ENCODE measurements at regions not wholly inside any gene's neighbourhood (a gene's known extent, or its start where the extent isn't known, plus 50 kb on each side); places are given as distances from the start of the nearest gene placed in this dataset.
"Not testable (repeated sequence)": the region's sequence is repeated elsewhere in the genome, so short reads cannot be mapped to it uniquely, and the experiment has no call there.

GRCh38 chr6:159395609-159396008 is 226.4 kb downstream of the FNDC1 start:
- DNase-seq, result no peak

DNA sequence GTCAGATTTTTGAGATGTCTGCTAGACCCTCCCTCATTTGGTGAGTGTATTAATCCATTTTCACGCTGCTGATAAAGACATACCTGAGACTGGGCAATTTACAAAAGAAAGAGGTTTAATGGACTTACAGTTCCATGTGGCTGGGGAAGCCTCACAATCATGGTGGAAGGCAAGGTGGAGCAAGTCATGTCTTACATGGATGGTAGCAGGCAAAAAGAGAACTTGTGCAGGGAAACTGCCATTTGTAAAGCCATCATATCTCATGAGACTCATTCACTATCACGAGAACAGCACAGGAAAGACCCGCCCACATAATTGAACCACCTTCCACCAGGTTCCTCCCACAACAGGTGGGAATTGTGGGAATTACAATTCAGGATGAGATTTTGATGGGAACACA is 223.5 kb downstream of the FNDC1 start:
- not testable (repeated sequence) for DNase-seq

- no peak for DNase-seq
These were observed 221.2 kb downstream of the FNDC1 start for GRCh38 chr6:159390381-159390780.

GRCh38 chr6:159389695-159390094 is 220.5 kb downstream of the FNDC1 start:
- no peak for DNase-seq

DNA sequence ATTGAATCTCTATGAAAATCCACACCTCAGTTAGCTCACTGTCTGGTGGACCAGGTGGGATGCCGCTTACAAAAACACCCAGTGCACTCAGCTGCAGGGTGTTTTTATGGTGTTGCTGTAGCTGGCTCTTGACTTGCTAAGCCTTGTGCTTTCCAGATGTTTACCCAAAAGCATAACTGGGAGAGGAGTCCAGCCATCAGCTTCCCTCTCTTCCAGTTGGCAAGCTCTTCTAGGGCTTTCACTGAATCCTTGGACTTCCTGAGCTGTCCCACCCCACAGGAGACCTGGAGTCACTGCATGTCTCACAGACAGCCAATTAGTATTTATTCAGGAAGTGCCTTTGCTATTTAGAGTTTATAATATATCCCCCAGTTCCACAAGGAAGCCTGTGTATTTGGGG is 210.9 kb downstream of the FNDC1 start:
- no peak for DNase-seq

DNA sequence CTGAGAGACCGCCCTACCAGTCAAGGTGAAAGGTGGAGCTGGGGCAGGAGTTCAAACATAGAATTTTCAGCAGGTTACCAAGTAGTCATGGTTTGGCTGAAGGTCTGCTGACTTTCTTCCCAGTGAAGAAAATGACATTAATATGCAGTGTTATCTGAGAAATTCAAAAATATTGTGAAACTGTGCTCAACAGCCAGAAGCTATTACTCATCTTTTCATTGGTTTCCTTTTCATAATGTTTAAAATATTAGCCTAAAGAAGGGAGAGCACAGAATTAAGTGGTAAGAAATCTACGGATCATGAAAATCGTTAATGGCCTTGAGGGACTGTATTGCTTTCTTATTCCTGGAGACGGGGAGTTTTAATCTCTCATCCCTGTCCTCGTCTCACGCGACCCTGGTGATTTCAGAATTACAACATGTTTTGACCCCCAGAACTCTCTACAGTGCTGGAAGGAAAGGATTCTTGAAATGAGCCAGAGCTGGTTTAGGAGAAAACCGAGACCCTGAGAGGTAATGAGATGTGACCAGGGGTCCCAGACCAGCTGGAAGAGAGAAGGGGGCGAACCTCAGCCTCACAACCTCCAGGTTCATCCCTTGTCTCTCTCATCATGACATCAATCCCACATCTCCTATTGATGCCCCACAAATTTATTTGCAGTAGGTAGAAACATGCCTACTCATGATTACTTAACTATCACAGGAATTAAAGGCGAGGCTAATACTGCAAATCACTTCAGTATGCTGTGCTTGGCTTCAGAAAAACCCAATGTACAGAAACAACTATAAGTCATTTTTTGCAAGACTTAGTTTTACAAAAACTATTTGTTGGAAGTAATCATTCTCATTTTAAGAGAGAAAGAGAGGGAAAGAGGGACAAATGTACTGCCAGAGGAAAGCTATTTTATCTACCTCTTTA is 209.5 kb downstream of the FNDC1 start:
- no peak for DNase-seq

GRCh38 chr6:159376516-159377158 is 207.4 kb downstream of the FNDC1 start:
- DNase-seq, result no peak

DNA sequence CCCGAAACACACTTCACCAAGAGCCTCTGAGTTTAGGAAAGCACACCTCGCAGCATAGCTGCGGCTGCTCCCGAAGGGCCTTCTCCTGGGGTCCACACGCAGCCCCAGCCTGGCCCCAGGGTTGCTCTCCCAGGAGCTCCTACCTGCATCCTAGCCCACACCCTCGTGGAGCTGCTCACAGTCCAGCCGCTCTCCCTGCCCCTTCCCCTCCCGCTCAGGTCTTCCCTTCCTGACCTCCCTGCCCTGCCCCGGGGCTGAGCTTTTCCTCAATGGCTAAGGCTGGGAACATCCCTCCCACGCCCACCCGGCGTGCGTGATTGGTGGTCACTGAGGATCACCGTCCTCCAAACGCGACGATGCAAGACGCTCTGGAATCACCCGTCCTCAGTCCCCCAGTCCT is 205.8 kb downstream of the FNDC1 start:
- DNase-seq, result no peak

DNA sequence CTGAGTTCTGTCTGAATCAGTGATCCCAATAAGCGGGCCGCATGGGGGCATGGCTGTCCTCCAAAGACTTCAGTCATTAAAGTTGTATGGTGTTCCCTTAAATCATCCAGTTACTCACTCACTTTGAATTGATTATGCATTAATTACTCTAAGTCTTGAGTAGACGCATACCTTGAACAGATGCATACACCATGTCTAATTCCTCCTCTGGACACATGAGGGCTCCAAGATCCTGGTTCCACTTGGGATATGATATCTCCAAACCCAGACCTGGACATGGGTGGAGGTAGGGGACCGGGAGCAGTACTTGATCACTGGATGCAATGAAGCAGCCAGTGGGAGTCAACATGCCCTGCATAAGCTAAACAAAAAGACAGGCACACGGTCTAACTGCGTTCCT is 204.5 kb downstream of the FNDC1 start:
- DNase-seq, result no peak

DNA sequence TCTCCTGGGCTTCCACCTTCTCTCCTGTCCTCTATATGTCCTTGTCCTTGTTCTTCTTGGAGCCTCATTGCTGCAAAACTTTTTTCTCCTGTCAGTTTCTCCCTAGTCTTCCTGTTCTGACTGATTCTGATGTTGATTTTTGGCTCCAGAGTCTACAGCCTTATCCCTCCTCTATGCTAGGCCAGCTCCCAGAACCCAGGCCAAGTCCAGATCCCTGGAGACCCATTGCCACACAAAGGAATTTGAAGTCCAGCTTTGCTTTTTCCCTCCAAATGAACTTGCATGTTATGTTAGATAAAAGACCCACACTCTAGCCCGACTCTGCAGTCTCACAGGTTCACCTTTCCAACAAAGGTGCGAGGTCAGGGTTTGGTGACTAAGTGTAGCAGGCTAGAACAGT is 203.1 kb downstream of the FNDC1 start:
- no peak for DNase-seq

DNA sequence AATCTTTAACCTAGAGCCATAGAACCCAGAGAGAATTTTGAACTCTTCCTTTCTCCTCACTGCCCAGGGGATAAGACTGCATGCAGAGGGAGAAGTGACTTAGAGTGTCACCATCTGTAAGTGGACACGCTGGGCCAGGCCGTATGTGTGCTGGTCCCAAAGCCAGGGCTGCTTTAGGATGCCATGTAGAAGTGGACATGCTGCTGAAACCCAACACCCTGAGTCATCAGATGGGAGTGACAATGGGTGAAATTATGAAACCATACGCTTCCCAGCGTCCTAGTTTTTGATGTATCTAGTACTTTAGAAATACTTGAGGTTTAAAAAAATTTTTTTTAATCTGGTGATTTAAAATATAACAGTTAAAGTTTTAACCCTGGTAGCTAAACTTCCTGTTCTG is 191.1 kb downstream of the FNDC1 start:
- peak; percentile 9 for DNase-seq

DNA sequence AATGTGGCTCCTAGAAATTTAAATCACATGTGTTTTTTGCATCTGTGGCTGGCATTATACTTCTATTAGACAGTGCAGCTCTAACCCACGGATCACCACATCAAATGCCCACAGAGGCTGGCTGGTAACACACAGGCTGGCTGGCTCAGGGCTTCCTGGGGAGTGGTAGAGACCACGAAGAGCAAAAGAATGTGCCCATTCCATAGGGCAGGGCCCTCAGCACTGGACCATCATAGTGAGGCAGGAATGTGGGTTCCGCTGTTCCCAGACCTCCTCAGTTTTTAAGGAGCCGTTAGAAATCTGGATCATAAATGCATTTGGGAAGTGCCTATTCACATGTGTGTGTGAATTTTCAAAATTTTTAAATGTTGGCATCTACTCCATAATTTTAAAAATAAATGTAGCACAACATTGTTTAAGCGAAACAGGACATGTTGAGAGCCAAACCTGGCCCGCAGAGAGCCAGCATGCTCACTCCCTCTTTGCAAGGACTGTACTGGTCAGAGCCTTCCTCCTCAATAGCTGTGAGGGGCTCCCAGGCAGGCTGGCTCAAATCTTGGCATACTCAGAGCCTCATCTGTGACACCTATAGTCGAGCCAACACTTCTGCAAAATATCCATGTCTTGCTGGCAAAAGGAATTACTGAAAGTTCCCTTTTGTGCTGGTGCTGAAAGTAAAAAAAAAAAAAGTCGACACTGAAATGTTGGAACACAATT is 190.5 kb downstream of the FNDC1 start:
- no peak for DNase-seq

DNA sequence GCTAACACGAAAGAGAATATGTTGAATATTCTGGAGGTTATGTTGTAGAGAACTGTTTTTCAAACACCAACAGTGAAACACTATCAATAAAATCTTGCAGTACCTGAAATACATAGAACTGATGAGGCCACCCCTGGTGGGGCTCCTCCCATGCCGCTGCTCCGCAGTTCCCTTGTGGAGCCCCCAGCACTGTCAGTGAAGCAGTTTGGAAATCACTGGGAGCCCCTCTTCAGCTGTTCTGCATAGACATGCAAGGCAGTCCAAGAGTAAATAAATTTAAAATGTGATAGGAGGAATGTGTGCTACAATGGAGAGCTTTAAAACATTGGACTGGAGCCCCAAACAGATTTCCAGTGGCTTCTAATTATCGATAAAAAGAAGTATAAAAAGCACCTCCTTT is 189.4 kb downstream of the FNDC1 start:
- no peak for DNase-seq

GRCh38 chr6:159357211-159357915 is 188.2 kb downstream of the FNDC1 start:
- DNase-seq, result no peak

DNA sequence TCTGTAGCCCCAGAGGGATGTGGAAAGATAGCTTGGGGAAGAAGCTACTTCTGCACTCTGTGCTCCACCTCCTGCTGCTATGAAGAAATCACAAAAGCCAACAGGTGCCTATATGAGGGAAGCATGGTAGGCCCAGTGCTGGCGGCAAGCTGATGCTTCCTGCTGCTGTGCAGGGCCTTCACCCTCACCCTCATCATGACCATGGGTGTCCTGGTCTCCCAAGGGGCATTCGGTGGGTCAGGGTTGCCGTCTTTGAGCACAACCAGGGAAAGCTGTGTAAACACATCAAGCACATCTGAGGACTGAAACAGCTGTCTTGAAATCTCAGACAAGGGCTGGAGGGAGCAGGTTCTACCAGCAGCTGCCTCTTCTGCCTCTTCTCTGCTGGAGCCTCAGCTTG is 184.0 kb downstream of the FNDC1 start:
- DNase-seq, result no peak

GRCh38 chr6:159351707-159352106 is 182.5 kb downstream of the FNDC1 start:
- no peak for DNase-seq

DNA sequence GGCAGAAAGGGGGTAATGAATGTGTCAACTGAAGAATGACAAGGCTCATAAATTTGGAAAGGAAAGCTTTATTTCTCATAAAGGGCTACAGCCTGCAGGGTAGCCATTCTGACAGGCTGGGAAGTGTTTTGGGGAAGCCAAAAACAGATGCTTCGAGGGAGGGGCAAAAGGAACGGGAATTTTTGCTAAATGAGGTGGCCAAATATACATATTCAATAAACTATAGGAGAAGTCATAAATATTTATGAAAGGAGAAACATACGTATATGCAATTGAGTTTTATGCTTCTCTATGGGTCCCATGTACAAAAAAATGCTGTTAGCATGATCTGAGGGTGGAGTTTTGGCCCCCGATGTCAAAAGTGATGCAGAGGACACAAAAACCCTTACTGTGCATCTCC is 180.7 kb downstream of the FNDC1 start:
- DNase-seq, result no peak

DNA sequence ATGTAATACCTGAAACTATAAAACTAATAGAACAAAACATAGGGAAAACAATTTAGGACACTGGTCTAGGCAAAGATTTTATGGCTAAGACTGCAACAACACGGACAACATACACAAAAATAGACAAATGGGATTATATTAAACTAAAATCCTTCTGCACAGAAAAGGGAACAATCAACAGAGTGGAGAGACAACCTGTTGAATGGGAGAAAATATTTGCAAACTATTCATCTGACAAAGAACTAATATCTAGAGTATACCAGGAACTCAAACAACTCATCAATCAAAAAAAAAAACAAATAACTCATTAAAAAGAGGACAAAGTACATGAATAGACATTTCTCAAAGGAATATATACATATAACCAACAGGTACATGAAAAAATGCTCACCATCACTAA is 174.5 kb downstream of the FNDC1 start:
- DNase-seq, result no peak

GRCh38 chr6:159342146-159342545 is 172.9 kb downstream of the FNDC1 start:
- DNase-seq, result no peak

DNA sequence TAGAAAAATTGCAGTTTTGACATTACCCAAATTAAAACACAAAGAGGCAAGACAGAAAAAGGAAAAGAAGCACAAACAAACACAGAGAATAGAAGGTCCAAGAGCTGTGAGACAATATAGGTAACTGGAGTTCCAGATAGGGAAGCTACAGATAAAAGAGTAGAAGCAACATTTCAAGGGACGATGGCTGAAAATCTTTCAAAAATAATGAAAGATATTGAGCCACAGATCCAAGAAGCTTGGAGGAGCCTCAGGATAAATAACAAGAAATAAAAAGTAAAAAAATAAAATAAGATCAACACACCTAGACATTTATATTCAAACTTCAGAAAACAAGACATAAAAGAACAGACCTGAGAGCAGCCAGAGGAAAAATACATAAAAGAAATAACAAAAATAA is 164.9 kb downstream of the FNDC1 start:
- DNase-seq, result no peak

GRCh38 chr6:159331451-159331850 is 162.3 kb downstream of the FNDC1 start:
- no peak for DNase-seq

DNA sequence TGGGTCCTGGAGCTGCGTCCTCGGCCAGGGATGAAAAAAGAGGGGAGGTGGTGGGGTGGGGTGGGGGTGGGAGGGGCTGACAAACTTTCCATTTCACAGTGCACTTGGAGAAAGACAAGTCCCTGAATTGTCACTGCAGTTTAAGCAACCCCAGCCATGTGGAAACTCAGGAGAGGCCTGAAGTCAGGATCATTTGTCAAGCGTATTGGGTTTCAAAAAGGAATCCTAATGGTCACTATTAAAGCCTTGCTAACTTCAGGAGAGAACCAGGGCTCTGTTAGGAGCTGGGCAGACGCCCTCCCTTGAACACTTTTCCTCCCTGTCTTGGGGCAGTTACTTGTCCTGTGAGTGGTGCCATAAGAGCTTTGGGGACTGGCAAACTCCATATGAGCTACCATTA is 159.9 kb downstream of the FNDC1 start:
- no peak for DNase-seq

DNA sequence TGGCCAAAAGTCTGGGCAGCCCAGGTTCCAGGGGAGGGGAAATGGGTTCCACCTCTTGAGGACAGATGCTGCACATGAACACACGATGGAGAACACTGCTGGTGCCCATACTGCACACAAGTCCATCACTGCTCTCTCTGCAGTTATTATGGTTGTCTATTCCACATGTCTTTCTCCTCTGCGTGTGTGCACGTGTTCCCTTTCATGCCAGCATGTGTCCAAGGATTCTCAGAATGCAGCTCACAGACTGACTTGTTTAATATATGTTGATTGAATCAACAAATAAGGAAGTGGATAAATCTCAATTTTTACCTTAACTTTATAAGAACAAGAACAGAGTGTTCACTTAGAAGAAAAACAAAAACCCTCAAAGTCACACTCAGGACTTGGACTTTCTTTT is 158.9 kb downstream of the FNDC1 start:
- no peak for DNase-seq
